Glutamatergic neuron (in vitro differentiated cells): ENCODE measurements at regions not wholly inside any gene's neighbourhood (a gene's known extent, or its start where the extent isn't known, plus 50 kb on each side); places are given as distances from the start of the nearest gene placed in this dataset.
A peak's percentile ranks its signal among the peaks of the same experiment; 100 is the strongest.

Source experiments
- DNase-seq: peaks from one replicate; pipeline ENCODE4 v3.0.0; 2022
- H3K27ac Mint-ChIP-seq: one replicate; pipeline ENCODE4 v1.8.0; 2020; ENCODE audit warnings: mild to moderate bottlenecking, mixed read lengths, inconsistent platforms; ENCODE audit not compliant: unreplicated experiment
- H3K27me3 Mint-ChIP-seq: one replicate; pipeline ENCODE4 v1.8.0; 2020; ENCODE audit warnings: mild to moderate bottlenecking, moderate library complexity, mixed read lengths, inconsistent platforms; ENCODE audit not compliant: unreplicated experiment
- H3K36me3 Mint-ChIP-seq: one replicate; pipeline ENCODE4 v1.8.0; 2020; ENCODE audit warnings: mild to moderate bottlenecking, mixed read lengths, inconsistent platforms; ENCODE audit not compliant: unreplicated experiment
- H3K4me1 Mint-ChIP-seq: one replicate; pipeline ENCODE4 v1.8.0; 2020; ENCODE audit warnings: mild to moderate bottlenecking, low read depth, mixed read lengths, inconsistent platforms; ENCODE audit not compliant: unreplicated experiment
- H3K4me3 Mint-ChIP-seq: one replicate; pipeline ENCODE4 v1.8.0; 2020; ENCODE audit warnings: mild to moderate bottlenecking, mixed read lengths, inconsistent platforms; ENCODE audit not compliant: unreplicated experiment
- H3K9me3 Mint-ChIP-seq: one replicate; pipeline ENCODE4 v1.8.0; 2020; ENCODE audit warnings: mild to moderate bottlenecking, moderate library complexity, mixed read lengths, inconsistent platforms; ENCODE audit not compliant: unreplicated experiment
- TF ChIP-seq, protein P1 (sequence below): fragments of 200-600 bp; sonication (generic); IDR thresholded peaks from one replicate; pipeline ENCODE4 v1.5.0; 2021; ENCODE audit not compliant: partially characterized antibody, unreplicated experiment

- TF ChIP-seq, protein P1, sequence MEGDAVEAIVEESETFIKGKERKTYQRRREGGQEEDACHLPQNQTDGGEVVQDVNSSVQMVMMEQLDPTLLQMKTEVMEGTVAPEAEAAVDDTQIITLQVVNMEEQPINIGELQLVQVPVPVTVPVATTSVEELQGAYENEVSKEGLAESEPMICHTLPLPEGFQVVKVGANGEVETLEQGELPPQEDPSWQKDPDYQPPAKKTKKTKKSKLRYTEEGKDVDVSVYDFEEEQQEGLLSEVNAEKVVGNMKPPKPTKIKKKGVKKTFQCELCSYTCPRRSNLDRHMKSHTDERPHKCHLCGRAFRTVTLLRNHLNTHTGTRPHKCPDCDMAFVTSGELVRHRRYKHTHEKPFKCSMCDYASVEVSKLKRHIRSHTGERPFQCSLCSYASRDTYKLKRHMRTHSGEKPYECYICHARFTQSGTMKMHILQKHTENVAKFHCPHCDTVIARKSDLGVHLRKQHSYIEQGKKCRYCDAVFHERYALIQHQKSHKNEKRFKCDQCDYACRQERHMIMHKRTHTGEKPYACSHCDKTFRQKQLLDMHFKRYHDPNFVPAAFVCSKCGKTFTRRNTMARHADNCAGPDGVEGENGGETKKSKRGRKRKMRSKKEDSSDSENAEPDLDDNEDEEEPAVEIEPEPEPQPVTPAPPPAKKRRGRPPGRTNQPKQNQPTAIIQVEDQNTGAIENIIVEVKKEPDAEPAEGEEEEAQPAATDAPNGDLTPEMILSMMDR = no peak
- Mint-ChIP-seq H3K36me3 (no peaks in the 10 kb centered on the region), H3K27ac (peak overlapping the region; percentile 12), H3K27me3 (peaks cover 1% of the 10 kb centered on the region), H3K4me1 (peaks cover 19% of the 10 kb centered on the region), H3K4me3 (no peak overlapping the region), H3K9me3 (no peaks in the 10 kb centered on the region)
- no peak for DNase-seq
Observed at GRCh38 chr2:238761868-238762267, 86.0 kb upstream of the TWIST2 start.

GRCh38 chr2:238763471-238763995, 84.4 kb upstream of the TWIST2 start:
- TF ChIP-seq, protein P1 = no peak
- no peak for DNase-seq
- no peaks in the 10 kb centered on the region for H3K9me3 Mint-ChIP-seq
- peaks cover 19% of the 10 kb centered on the region for H3K4me1 Mint-ChIP-seq
- H3K4me3 Mint-ChIP-seq = peak overlapping the region; percentile 60
- H3K36me3 Mint-ChIP-seq = no peaks in the 10 kb centered on the region
- peak overlapping the region; percentile 44 for H3K27ac Mint-ChIP-seq
- peaks cover 1% of the 10 kb centered on the region for H3K27me3 Mint-ChIP-seq

DNA sequence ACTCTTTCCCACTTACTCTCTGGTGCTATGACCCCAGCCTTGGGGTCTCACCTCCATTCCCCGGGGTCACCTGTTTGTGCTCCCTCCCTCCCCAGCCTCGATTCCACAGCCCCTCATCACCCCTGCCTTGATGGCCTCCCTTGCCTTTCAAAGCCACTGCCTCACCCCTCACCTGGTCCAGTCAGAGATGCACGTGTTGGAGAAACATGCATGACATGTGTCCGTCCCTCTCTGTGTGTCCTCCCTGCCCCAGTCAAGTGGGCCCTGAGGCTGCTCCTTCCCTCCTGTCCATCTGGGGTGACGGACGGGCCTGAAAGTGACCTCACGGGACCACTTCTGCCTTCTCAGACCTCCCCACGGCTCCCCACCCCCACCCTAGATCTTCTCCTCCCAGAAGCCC, 82.3 kb upstream of the TWIST2 start:
- Mint-ChIP-seq H3K4me3 (no peak overlapping the region), H3K36me3 (no peaks in the 10 kb centered on the region), H3K9me3 (no peaks in the 10 kb centered on the region), H3K4me1 (peaks cover 19% of the 10 kb centered on the region), H3K27me3 (peaks cover 3% of the 10 kb centered on the region), H3K27ac (no peak overlapping the region)
- TF ChIP-seq, protein P1 = no peak
- no peak for DNase-seq

DNA sequence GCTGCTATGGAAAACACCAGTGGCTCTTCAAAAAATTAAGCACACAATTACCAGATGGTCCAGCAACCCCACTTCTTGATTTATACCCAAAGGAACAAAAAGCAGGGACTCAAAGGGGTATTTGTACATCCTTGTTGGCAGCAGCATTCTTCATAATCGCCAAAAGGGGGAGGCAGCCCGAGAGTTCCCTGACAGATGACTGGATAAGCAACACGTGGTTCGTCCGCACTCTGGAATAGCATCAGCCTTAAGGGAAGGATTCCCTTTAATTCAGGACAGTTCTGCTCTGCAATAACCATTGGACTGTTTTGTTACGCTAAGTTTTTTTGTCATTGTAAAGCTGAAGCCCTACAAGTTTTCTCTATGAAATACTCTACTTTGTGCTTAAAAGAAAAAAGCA, 76.7 kb upstream of the TWIST2 start:
- peaks cover 6% of the 10 kb centered on the region for H3K27me3 Mint-ChIP-seq
- peaks cover 11% of the 10 kb centered on the region for H3K4me1 Mint-ChIP-seq
- peak overlapping the region; percentile 64 for H3K27ac Mint-ChIP-seq
- no peaks in the 10 kb centered on the region for H3K36me3 Mint-ChIP-seq
- peak; percentile 44 for DNase-seq
- H3K9me3 Mint-ChIP-seq = peaks cover 8% of the 10 kb centered on the region
- TF ChIP-seq, protein P1 = peak; percentile 59
- H3K4me3 Mint-ChIP-seq = no peak overlapping the region

- Mint-ChIP-seq H3K4me3 (no peak overlapping the region), H3K27me3 (peaks cover 6% of the 10 kb centered on the region), H3K27ac (peak overlapping the region; percentile 64), H3K36me3 (no peaks in the 10 kb centered on the region), H3K4me1 (peaks cover 11% of the 10 kb centered on the region), H3K9me3 (peaks cover 8% of the 10 kb centered on the region)
- TF ChIP-seq, protein P1 = no peak
- DNase-seq = no peak
Observed at GRCh38 chr2:238771639-238772038, 76.2 kb upstream of the TWIST2 start.
